Suprapubic skin (tissue), 4 donors: ENCODE measurements at regions not wholly inside any gene's neighbourhood (a gene's known extent, or its start where the extent isn't known, plus 50 kb on each side); places are given as distances from the start of the nearest gene placed in this dataset.

Source experiments
- DNase-seq, 2 donors: peaks; one replicate each; pipeline ENCODE4 v3.0.0-alpha.2; 2019; ENCODE audit warnings: low spot score in 2 of 2
- H3K27ac ChIP-seq: fragments of 200-600 bp; sonication (generic); one replicate; pipeline ENCODE4 v1.5.1; 2019
- H3K27me3 ChIP-seq: fragments of 200-600 bp; sonication (generic); one replicate; pipeline ENCODE4 v1.5.1; 2019
- H3K36me3 ChIP-seq: fragments of 200-600 bp; sonication (generic); one replicate; pipeline ENCODE4 v1.5.1; 2019
- H3K4me1 ChIP-seq: fragments of 200-600 bp; sonication (generic); one replicate; pipeline ENCODE4 v1.5.1; 2019
- H3K4me3 ChIP-seq: fragments of 200-600 bp; sonication (generic); one replicate; pipeline ENCODE4 v1.5.1; 2019; ENCODE audit warnings: mild to moderate bottlenecking
- H3K9me3 ChIP-seq: fragments of 200-600 bp; sonication (generic); one replicate; pipeline ENCODE4 v1.5.1; 2019
- CTCF ChIP-seq, 2 donors: fragments of 200-600 bp in 1 of 2; fragments of 450-650 bp in 1 of 2; sonication (generic) in 1 of 2; IDR thresholded peaks; one replicate each; pipeline ENCODE4 v1.5.1; 2016 to 2019; ENCODE audit warnings: antibody characterized with exemption in 2 of 2, mild to moderate bottlenecking in 1 of 2, moderate library complexity in 1 of 2
- EP300 ChIP-seq: sonication (generic); formaldehyde crosslinking; IDR thresholded peaks from one replicate; pipeline ENCODE4 v1.6.1; 2017; ENCODE audit warnings: antibody characterized with exemption
- POLR2A ChIP-seq, 2 donors: fragments of 450-650 bp; IDR thresholded peaks; one replicate each; pipeline ENCODE4 v1.6.1; 2017; ENCODE audit warnings: antibody characterized with exemption in 2 of 2, mild to moderate bottlenecking in 2 of 2, moderate library complexity in 2 of 2
- POLR2AphosphoS5 ChIP-seq, 3 donors: sonication (generic); formaldehyde crosslinking; IDR thresholded peaks; one replicate each; pipeline ENCODE4 v1.6.1; 2017; ENCODE audit warnings: antibody characterized with exemption in 3 of 3
- WGBS: methylation state at CpG from one replicate; pipeline ENCODE4 v1.1.5; 2018; 5-methylcytosine and 5-hydroxymethylcytosine counted together

- WGBS = 53% methylated on average over 5 of the region's 5 CpGs
Observed at GRCh38 chr10:57507788-57508187, 759.9 kb downstream of the IPMK start.

GRCh38 chr10:57506414-57507094, 761.1 kb downstream of the IPMK start:
- H3K27ac ChIP-seq = no peak overlapping the region
- WGBS = 56% methylated on average over 10 of the region's 10 CpGs

More at GRCh38 chr10:57507788-57508187, 759.9 kb downstream of the IPMK start:
- H3K4me3 ChIP-seq = no peak overlapping the region
- no peak for TF ChIP-seq CTCF (IDR thresholded peaks at IDR 0.05)
- no peak for TF ChIP-seq POLR2AphosphoS5 (IDR thresholded peaks at IDR 0.05)
- TF ChIP-seq POLR2A (IDR thresholded peaks at IDR 0.05) = no peak
- TF ChIP-seq EP300 = no peak
- H3K36me3 ChIP-seq = no peaks in the 10 kb centered on the region
- no peak overlapping the region for H3K27ac ChIP-seq
- H3K9me3 ChIP-seq = peaks cover 6% of the 10 kb centered on the region
- no peaks in the 10 kb centered on the region for H3K4me1 ChIP-seq
- DNase-seq = peak in 1 of 2 donors; percentile 44
- H3K27me3 ChIP-seq = no peaks in the 10 kb centered on the region

GRCh38 chr10:57494486-57494885, 773.2 kb downstream of the IPMK start:
- Histone ChIP-seq H3K27me3 (no peaks in the 10 kb centered on the region), H3K36me3 (no peaks in the 10 kb centered on the region), H3K9me3 (no peaks in the 10 kb centered on the region), H3K4me1 (no peaks in the 10 kb centered on the region), H3K4me3 (no peak overlapping the region), H3K27ac (no peak overlapping the region)
- no peak for DNase-seq
- TF ChIP-seq EP300 (no peak), POLR2A (IDR thresholded peaks at IDR 0.05) (no peak), POLR2AphosphoS5 (IDR thresholded peaks at IDR 0.05) (no peak), CTCF (IDR thresholded peaks at IDR 0.05) (no peak)
- WGBS = 74% methylated on average over 2 of the region's 2 CpGs

More at GRCh38 chr10:57506414-57507094, 761.1 kb downstream of the IPMK start:
- Histone ChIP-seq H3K36me3 (no peaks in the 10 kb centered on the region), H3K9me3 (peaks cover 6% of the 10 kb centered on the region), H3K27me3 (no peaks in the 10 kb centered on the region), H3K4me1 (no peaks in the 10 kb centered on the region), H3K4me3 (no peak overlapping the region)
- peak in 1 of 2 donors; percentile 41 for DNase-seq
- TF ChIP-seq CTCF (IDR thresholded peaks at IDR 0.05) (no peak), POLR2A (IDR thresholded peaks at IDR 0.05) (no peak)

- 14% methylated on average over 1 of the region's 1 CpG for WGBS
- Histone ChIP-seq H3K4me1 (no peaks in the 10 kb centered on the region), H3K4me3 (no peak overlapping the region), H3K9me3 (peaks cover 5% of the 10 kb centered on the region), H3K27ac (no peak overlapping the region), H3K27me3 (no peaks in the 10 kb centered on the region), H3K36me3 (no peaks in the 10 kb centered on the region)
- no peak for TF ChIP-seq POLR2A (IDR thresholded peaks at IDR 0.05)
- TF ChIP-seq EP300 = no peak
- no peak for TF ChIP-seq POLR2AphosphoS5 (IDR thresholded peaks at IDR 0.05)
- no peak for TF ChIP-seq CTCF (IDR thresholded peaks at IDR 0.05)
- no peak for DNase-seq
Observed at GRCh38 chr10:57482259-57482658, 785.4 kb downstream of the IPMK start.

GRCh38 chr10:57472823-57473619, 794.7 kb downstream of the IPMK start:
- H3K4me1 ChIP-seq = no peaks in the 10 kb centered on the region
- 74% methylated on average over 2 of the region's 2 CpGs for WGBS
- TF ChIP-seq POLR2AphosphoS5 (IDR thresholded peaks at IDR 0.05) (no peak), CTCF (IDR thresholded peaks at IDR 0.05) (no peak), POLR2A (IDR thresholded peaks at IDR 0.05) (no peak), EP300 (no peak)
- no peaks in the 10 kb centered on the region for H3K9me3 ChIP-seq
- H3K27ac ChIP-seq = no peak overlapping the region
- H3K36me3 ChIP-seq = no peaks in the 10 kb centered on the region
- no peak overlapping the region for H3K4me3 ChIP-seq
- no peaks in the 10 kb centered on the region for H3K27me3 ChIP-seq
- DNase-seq = no peak
